ENCODE measurements at regions not wholly inside any gene's neighbourhood (a gene's known extent, or its start where the extent isn't known, plus 50 kb on each side); places are given as distances from the start of the nearest gene placed in this dataset.
"Not testable (repeated sequence)": the region's sequence is repeated elsewhere in the genome, so short reads cannot be mapped to it uniquely, and the experiment has no call there.

- DNase-seq: no peak
Measured at GRCh38 chr11:25633230-25633629, 698.7 kb upstream of the ANO3 start.

- not testable (repeated sequence) for DNase-seq
Measured at GRCh38 chr11:25649220-25649619, 682.7 kb upstream of the ANO3 start.

GRCh38 chr11:25650319-25650718 lies 681.6 kb upstream of the ANO3 start:
- DNase-seq: no peak

GRCh38 chr11:25655636-25656035 lies 676.3 kb upstream of the ANO3 start:
- no peak for DNase-seq

- DNase-seq: no peak
Measured at GRCh38 chr11:25658916-25659315, 673.0 kb upstream of the ANO3 start.

- DNase-seq: no peak
Measured at GRCh38 chr11:25659706-25660105, 672.2 kb upstream of the ANO3 start.

GRCh38 chr11:25667871-25668270 lies 664.1 kb upstream of the ANO3 start:
- no peak for DNase-seq

- DNase-seq: no peak
Measured at GRCh38 chr11:25691959-25692358, 640.0 kb upstream of the ANO3 start.

- no peak for DNase-seq
Measured at GRCh38 chr11:25702417-25702816, 629.5 kb upstream of the ANO3 start.

- no peak for DNase-seq
Measured at GRCh38 chr11:25710975-25711374, 621.0 kb upstream of the ANO3 start.

GRCh38 chr11:25727944-25728343 lies 604.0 kb upstream of the ANO3 start:
- no peak for DNase-seq

- DNase-seq: no peak
Measured at GRCh38 chr11:25730230-25730629, 601.7 kb upstream of the ANO3 start.

GRCh38 chr11:25733777-25734176 lies 598.2 kb upstream of the ANO3 start:
- no peak for DNase-seq

GRCh38 chr11:25734591-25735211 lies 597.2 kb upstream of the ANO3 start:
- DNase-seq: no peak

- no peak for DNase-seq
Measured at GRCh38 chr11:25737071-25737675, 594.8 kb upstream of the ANO3 start.

GRCh38 chr11:25741886-25742285 lies 590.0 kb upstream of the ANO3 start:
- DNase-seq: no peak

GRCh38 chr11:25742800-25743199 lies 589.1 kb upstream of the ANO3 start:
- no peak for DNase-seq

GRCh38 chr11:25755381-25755780 lies 576.5 kb upstream of the ANO3 start:
- no peak for DNase-seq

- DNase-seq: no peak
Measured at GRCh38 chr11:25755918-25756584, 575.9 kb upstream of the ANO3 start.

- no peak for DNase-seq
Measured at GRCh38 chr11:25758145-25758661, 573.7 kb upstream of the ANO3 start.

- no peak for DNase-seq
Measured at GRCh38 chr11:25766332-25767015, 565.5 kb upstream of the ANO3 start.

GRCh38 chr11:25769287-25769686 lies 562.6 kb upstream of the ANO3 start:
- no peak for DNase-seq

GRCh38 chr11:25771605-25772004 lies 560.3 kb upstream of the ANO3 start:
- no peak for DNase-seq

- no peak for DNase-seq
Measured at GRCh38 chr11:25775603-25776002, 556.3 kb upstream of the ANO3 start.

Measured in NCI-H1436 (cell line).